ENCODE measurements at regions not wholly inside any gene's neighbourhood (a gene's known extent, or its start where the extent isn't known, plus 50 kb on each side); places are given as distances from the start of the nearest gene placed in this dataset.

DNA sequence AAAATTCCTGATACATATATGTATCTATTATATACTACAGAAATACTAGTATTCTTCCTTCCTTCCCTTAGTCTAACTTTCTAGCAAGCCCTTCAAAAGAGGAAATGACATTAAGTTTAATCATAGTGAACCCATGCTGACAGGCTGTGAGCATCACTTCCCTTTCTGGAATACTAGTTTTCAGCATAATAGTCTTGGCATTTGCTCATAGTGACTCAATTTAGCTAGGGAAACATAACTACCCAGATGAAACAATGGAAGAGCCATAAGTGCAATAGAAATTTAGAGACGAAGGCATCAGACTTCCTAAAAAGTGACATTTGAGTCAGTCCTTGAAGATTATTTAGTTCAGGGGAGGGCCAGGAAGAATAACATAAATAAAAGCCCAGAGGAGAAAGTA, 184.5 kb upstream of the CRY1 start:
- Mint-ChIP-seq H3K4me3 (no peak overlapping the region), H3K27me3 (peaks cover 7% of the 10 kb centered on the region), H3K4me1 (peaks cover 3% of the 10 kb centered on the region), H3K9me3 (no peaks in the 10 kb centered on the region), H3K27ac (no peak overlapping the region), H3K36me3 (ENCODE audit: low read depth) (no peaks in the 10 kb centered on the region)
- peak; percentile 71 for ATAC-seq (replicated peaks)

- peaks cover 4% of the 10 kb centered on the region for H3K27me3 Mint-ChIP-seq
- no peaks in the 10 kb centered on the region for H3K36me3 Mint-ChIP-seq (ENCODE audit: low read depth)
- peaks cover 3% of the 10 kb centered on the region for H3K4me1 Mint-ChIP-seq
- no peaks in the 10 kb centered on the region for H3K9me3 Mint-ChIP-seq
- no peak overlapping the region for H3K4me3 Mint-ChIP-seq
- ATAC-seq (replicated peaks) = no peak
- no peak overlapping the region for H3K27ac Mint-ChIP-seq
These were observed 189.3 kb upstream of the CRY1 start for GRCh38 chr12:107282628-107283027.

DNA sequence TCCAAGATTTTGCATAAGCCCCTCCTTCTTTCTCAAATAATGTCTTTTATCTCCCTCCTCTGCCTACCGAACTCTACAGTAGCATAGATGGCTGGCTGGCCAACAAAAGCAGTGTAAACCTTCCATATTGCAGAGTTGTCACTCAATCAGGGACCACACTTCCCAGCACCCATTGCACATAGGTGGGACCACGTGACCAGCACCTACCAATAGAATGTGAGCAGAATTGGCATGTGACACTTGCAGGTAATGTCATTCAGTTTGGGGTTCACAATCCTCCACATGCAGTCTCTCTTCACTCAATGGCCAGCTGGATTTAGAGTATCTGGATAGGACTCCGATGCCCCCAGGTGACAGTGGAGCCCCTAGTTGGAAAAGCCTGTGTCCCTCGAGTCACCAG, 190.3 kb upstream of the CRY1 start:
- Mint-ChIP-seq H3K27ac (no peak overlapping the region), H3K36me3 (ENCODE audit: low read depth) (no peaks in the 10 kb centered on the region), H3K4me3 (no peak overlapping the region), H3K9me3 (no peaks in the 10 kb centered on the region), H3K4me1 (peaks cover 5% of the 10 kb centered on the region), H3K27me3 (no peaks in the 10 kb centered on the region)
- ATAC-seq (replicated peaks) = no peak

- Mint-ChIP-seq H3K36me3 (ENCODE audit: low read depth) (no peaks in the 10 kb centered on the region), H3K4me3 (no peak overlapping the region), H3K9me3 (no peaks in the 10 kb centered on the region), H3K27ac (no peak overlapping the region), H3K4me1 (peaks cover 5% of the 10 kb centered on the region), H3K27me3 (no peaks in the 10 kb centered on the region)
- no peak for ATAC-seq (replicated peaks)
These were observed 191.3 kb upstream of the CRY1 start for GRCh38 chr12:107284692-107285091.

GRCh38 chr12:107287436-107288413, 194.4 kb upstream of the CRY1 start:
- Mint-ChIP-seq H3K4me3 (peak overlapping the region; percentile 54), H3K27me3 (no peaks in the 10 kb centered on the region), H3K36me3 (ENCODE audit: low read depth) (no peaks in the 10 kb centered on the region), H3K9me3 (no peaks in the 10 kb centered on the region), H3K27ac (peak overlapping the region; percentile 86), H3K4me1 (peaks cover 5% of the 10 kb centered on the region)
- ATAC-seq (replicated peaks) = peak; percentile 94

GRCh38 chr12:107288414-107289127, 195.2 kb upstream of the CRY1 start:
- H3K9me3 Mint-ChIP-seq = no peaks in the 10 kb centered on the region

GRCh38 chr12:107291018-107291417, 197.7 kb upstream of the CRY1 start:
- Mint-ChIP-seq H3K27ac (no peak overlapping the region), H3K27me3 (no peaks in the 10 kb centered on the region), H3K9me3 (no peaks in the 10 kb centered on the region), H3K4me3 (no peak overlapping the region), H3K4me1 (peaks cover 5% of the 10 kb centered on the region), H3K36me3 (ENCODE audit: low read depth) (no peaks in the 10 kb centered on the region)
- ATAC-seq (replicated peaks) = no peak

More at GRCh38 chr12:107288414-107289127, 195.2 kb upstream of the CRY1 start:
- H3K4me3 Mint-ChIP-seq = peak overlapping the region; percentile 54
- H3K4me1 Mint-ChIP-seq = peaks cover 5% of the 10 kb centered on the region
- peak overlapping the region; percentile 86 for H3K27ac Mint-ChIP-seq
- no peaks in the 10 kb centered on the region for H3K27me3 Mint-ChIP-seq
- H3K36me3 Mint-ChIP-seq (ENCODE audit: low read depth) = no peaks in the 10 kb centered on the region
- ATAC-seq (replicated peaks) = peak; percentile 34

DNA sequence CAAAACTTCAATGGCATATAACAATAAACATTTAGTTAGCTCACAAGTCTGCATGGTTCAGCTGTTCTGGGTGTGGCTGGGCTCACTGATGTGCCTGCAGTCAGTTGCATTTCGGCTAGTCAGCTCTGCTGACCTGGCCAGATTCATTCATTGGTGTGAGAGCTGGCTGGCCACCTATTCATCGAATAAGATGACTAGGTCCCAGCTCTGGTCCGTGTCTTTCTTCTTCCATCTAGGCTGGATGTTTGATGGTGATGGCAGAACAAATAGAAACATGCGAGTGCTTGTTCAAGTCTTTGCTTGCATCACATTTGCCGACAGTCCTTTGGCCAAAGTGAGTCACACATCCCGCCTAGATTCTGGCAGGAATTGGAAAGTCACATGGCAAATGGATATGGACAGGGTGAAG, 203.3 kb upstream of the CRY1 start:
- H3K27ac Mint-ChIP-seq = no peak overlapping the region
- H3K36me3 Mint-ChIP-seq (ENCODE audit: low read depth) = no peaks in the 10 kb centered on the region
- no peaks in the 10 kb centered on the region for H3K9me3 Mint-ChIP-seq
- ATAC-seq (replicated peaks) = no peak
- H3K27me3 Mint-ChIP-seq = no peaks in the 10 kb centered on the region
- no peak overlapping the region for H3K4me3 Mint-ChIP-seq
- H3K4me1 Mint-ChIP-seq = peaks cover 6% of the 10 kb centered on the region

- no peaks in the 10 kb centered on the region for H3K9me3 Mint-ChIP-seq
- no peak overlapping the region for H3K27ac Mint-ChIP-seq
- no peak for ATAC-seq (replicated peaks)
- H3K4me1 Mint-ChIP-seq = no peaks in the 10 kb centered on the region
- H3K27me3 Mint-ChIP-seq = no peaks in the 10 kb centered on the region
- no peak overlapping the region for H3K4me3 Mint-ChIP-seq
- H3K36me3 Mint-ChIP-seq (ENCODE audit: low read depth) = no peaks in the 10 kb centered on the region
These were observed 209.4 kb upstream of the CRY1 start for GRCh38 chr12:107302649-107303341.

DNA sequence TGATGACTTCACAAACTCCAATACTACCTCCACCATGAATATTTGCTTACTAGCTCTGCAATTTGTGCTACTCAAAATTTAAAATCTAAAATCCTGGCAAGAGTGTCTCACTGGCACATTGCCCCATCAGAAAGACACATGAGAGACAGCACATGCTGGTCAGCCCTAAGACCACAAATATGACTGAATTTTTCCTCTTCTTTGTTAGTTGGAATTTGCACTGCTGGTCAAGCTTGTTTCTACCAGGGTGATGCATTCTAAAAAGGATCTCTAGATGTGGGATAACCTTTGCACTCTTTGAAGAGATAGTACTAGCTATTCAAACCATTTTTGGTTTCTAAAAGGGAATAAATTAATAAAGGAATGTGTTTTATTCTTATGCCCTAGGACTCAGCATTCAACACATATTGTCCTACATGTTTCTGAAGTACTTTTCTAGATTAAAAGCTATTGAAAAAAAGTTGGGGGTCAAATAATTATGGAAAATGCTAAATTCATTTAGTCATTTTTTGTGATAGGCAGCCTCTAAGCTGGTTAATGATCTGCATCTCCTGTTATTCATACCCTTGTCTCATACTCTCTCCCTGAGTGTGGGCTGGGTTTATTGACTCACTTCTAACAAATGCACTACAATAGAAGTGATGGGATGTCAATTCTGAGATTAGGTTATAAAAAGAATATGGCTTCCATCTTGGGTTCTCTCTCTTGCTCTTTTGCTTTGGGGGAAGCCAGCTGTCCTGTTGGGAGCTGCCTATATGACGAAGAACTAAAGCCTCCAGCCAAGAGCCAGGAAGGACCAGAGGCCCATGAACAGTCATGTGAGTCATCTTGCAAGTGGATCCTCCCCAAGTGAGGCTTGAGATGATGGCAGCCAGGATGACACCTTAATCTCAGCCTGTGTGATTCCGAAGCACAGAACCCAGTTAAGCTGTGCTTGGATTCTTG, 211.5 kb upstream of the CRY1 start:
- Mint-ChIP-seq H3K4me1 (peaks cover 7% of the 10 kb centered on the region), H3K4me3 (no peak overlapping the region), H3K27ac (no peak overlapping the region), H3K36me3 (ENCODE audit: low read depth) (no peaks in the 10 kb centered on the region), H3K9me3 (no peaks in the 10 kb centered on the region), H3K27me3 (no peaks in the 10 kb centered on the region)
- ATAC-seq (replicated peaks) = peak; percentile 69

DNA sequence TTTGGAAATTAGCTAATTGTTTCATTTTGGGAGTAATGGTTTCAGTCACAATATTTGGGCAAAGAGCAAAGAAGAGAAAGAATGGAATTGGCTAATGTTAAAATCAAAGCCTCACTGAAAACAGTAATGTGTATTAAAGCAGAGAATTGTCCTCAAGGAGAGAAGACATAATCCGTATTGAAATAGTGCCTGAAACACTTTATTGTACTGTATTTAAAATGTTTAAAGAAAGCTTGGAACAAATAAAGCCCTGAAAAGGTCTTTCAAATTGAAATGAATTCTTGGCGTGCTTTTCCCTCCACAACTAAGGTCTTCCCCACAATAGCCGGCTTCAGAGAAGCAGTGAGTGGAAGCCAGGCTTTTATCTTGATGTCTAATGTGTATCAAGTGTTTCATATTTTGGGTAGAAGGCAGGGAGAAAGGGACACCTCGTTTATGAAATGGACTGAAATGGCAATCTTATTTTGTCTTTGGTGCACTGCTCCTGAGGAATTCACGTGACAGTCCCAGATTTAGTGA, 212.9 kb upstream of the CRY1 start:
- Mint-ChIP-seq H3K27ac (no peak overlapping the region), H3K36me3 (ENCODE audit: low read depth) (no peaks in the 10 kb centered on the region), H3K27me3 (no peaks in the 10 kb centered on the region), H3K4me1 (peaks cover 7% of the 10 kb centered on the region), H3K9me3 (no peaks in the 10 kb centered on the region), H3K4me3 (no peak overlapping the region)
- no peak for ATAC-seq (replicated peaks)

GRCh38 chr12:107308310-107308709, 215.0 kb upstream of the CRY1 start:
- H3K9me3 Mint-ChIP-seq = no peaks in the 10 kb centered on the region
- H3K27me3 Mint-ChIP-seq = no peaks in the 10 kb centered on the region
- ATAC-seq (replicated peaks) = no peak
- no peak overlapping the region for H3K27ac Mint-ChIP-seq
- peaks cover 9% of the 10 kb centered on the region for H3K4me1 Mint-ChIP-seq
- no peaks in the 10 kb centered on the region for H3K36me3 Mint-ChIP-seq (ENCODE audit: low read depth)
- no peak overlapping the region for H3K4me3 Mint-ChIP-seq

DNA sequence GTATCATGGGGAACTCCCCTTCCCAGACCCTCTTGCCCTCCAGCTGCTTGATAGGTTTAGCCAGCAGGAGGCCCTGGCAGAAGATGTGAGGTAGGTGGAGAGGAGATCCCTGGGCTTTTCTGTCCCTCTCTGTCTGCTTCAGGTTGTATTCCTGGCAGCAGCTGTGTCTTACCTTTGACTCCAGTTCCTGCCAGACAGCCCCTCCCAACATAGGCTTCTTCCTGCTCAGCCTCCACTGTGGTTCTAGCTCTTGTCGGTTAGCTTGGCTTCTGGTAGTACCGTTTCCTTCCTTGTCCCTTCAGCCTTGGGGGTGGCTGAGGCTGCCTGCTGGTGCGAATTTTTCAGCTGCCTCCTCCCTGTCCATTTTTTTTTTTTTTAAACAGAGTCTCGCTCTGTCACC, 215.7 kb upstream of the CRY1 start:
- Mint-ChIP-seq H3K9me3 (no peaks in the 10 kb centered on the region), H3K36me3 (ENCODE audit: low read depth) (no peaks in the 10 kb centered on the region), H3K4me1 (peaks cover 11% of the 10 kb centered on the region), H3K4me3 (no peak overlapping the region), H3K27ac (peak overlapping the region; percentile 32), H3K27me3 (no peaks in the 10 kb centered on the region)
- peak; percentile 39 for ATAC-seq (replicated peaks)

Measured in activated T-helper 17 cell treated with anti-CD3 and anti-CD28 coated beads, Interleukin-2, amount 50 U/mL, for 72 hours (primary cell).